GM03348 (cell line): ENCODE measurements at regions not wholly inside any gene's neighbourhood (a gene's known extent, or its start where the extent isn't known, plus 50 kb on each side); places are given as distances from the start of the nearest gene placed in this dataset.

Experiments used
- DNase-seq: peaks from one replicate; pipeline ENCODE4 v3.0.0; 2012; ENCODE audit warnings: low spot score

- DNase-seq: no peak
These were observed 108.7 kb upstream of the OTX2 start for GRCh38 chr14:56918849-56919574.

- no peak for DNase-seq
These were observed 95.0 kb upstream of the OTX2 start for GRCh38 chr14:56905282-56905681.

- no peak for DNase-seq
These were observed 93.2 kb upstream of the OTX2 start for GRCh38 chr14:56903304-56903969.

- DNase-seq: no peak
These were observed 92.1 kb upstream of the OTX2 start for GRCh38 chr14:56902385-56902784.

GRCh38 chr14:56900726-56901125, 90.4 kb upstream of the OTX2 start:
- DNase-seq: no peak

GRCh38 chr14:56899829-56900228, 89.5 kb upstream of the OTX2 start:
- no peak for DNase-seq

- no peak for DNase-seq
These were observed 86.6 kb upstream of the OTX2 start for GRCh38 chr14:56896922-56897321.

GRCh38 chr14:56896231-56896630, 86.0 kb upstream of the OTX2 start:
- no peak for DNase-seq

GRCh38 chr14:56895154-56895553, 84.9 kb upstream of the OTX2 start:
- DNase-seq: no peak

GRCh38 chr14:56894591-56894991, 84.3 kb upstream of the OTX2 start:
- no peak for DNase-seq

GRCh38 chr14:56892959-56893358, 82.7 kb upstream of the OTX2 start:
- DNase-seq: no peak

GRCh38 chr14:56891226-56891625, 80.9 kb upstream of the OTX2 start:
- DNase-seq: no peak

- no peak for DNase-seq
These were observed 79.4 kb upstream of the OTX2 start for GRCh38 chr14:56889705-56890104.

GRCh38 chr14:56888274-56888673, 78.0 kb upstream of the OTX2 start:
- DNase-seq: no peak

GRCh38 chr14:56887216-56887615, 76.9 kb upstream of the OTX2 start:
- DNase-seq: no peak

- DNase-seq: no peak
These were observed 76.3 kb upstream of the OTX2 start for GRCh38 chr14:56886471-56887062.

GRCh38 chr14:56885825-56886224, 75.5 kb upstream of the OTX2 start:
- DNase-seq: no peak

GRCh38 chr14:56884617-56885016, 74.3 kb upstream of the OTX2 start:
- no peak for DNase-seq

GRCh38 chr14:56881181-56881580, 70.9 kb upstream of the OTX2 start:
- no peak for DNase-seq

GRCh38 chr14:56878766-56879165, 68.5 kb upstream of the OTX2 start:
- no peak for DNase-seq

- DNase-seq: no peak
These were observed 64.9 kb upstream of the OTX2 start for GRCh38 chr14:56875104-56875675.

- no peak for DNase-seq
These were observed 64.1 kb upstream of the OTX2 start for GRCh38 chr14:56874375-56874774.

- no peak for DNase-seq
These were observed 60.1 kb upstream of the OTX2 start for GRCh38 chr14:56870336-56870735.
